Prostate gland (tissue), 2 donors: ENCODE measurements at regions not wholly inside any gene's neighbourhood (a gene's known extent, or its start where the extent isn't known, plus 50 kb on each side); places are given as distances from the start of the nearest gene placed in this dataset.

Source experiments
- DNase-seq: peaks from one replicate; pipeline ENCODE4 v3.0.0-alpha.2; 2019; ENCODE audit warnings: low spot score
- H3K27ac ChIP-seq, 2 donors: fragments of 200-600 bp; sonication (generic); 2 replicates each; pipeline ENCODE4 v1.5.1; 2017 to 2019
- H3K27me3 ChIP-seq: fragments of 200-600 bp; sonication (generic); replicated peaks from 2 replicates; pipeline ENCODE4 v1.5.1; 2019; ENCODE audit not compliant: insufficient read depth
- H3K36me3 ChIP-seq, 2 donors: fragments of 200-600 bp; sonication (generic); 1 replicate in 1 of 2; 2 replicates in 1 of 2; pipeline versions ENCODE4 v1.5.1 to v1.8.1; 2017 to 2019
- H3K4me1 ChIP-seq: fragments of 200-600 bp; sonication (generic); replicated peaks from 2 replicates; pipeline ENCODE4 v1.5.1; 2019
- H3K4me3 ChIP-seq, 2 donors: fragments of 200-600 bp; sonication (generic); 2 replicates each; pipeline ENCODE4 v1.5.1; 2017 to 2019
- H3K9me3 ChIP-seq: fragments of 200-600 bp; sonication (generic); 2 replicates; pipeline ENCODE4 v1.5.1; 2017
- CTCF ChIP-seq, 4 experiments: fragments of 200-600 bp in 2 of 4; fragments of 450-650 bp in 2 of 4; sonication (generic) in 2 of 4; IDR thresholded peaks; 1 replicate in 3 of 4; 2 replicates in 1 of 4; pipeline ENCODE4 v1.5.1; 2016 to 2019; ENCODE audit warnings: antibody characterized with exemption in 4 of 4, mild to moderate bottlenecking in 2 of 4, moderate library complexity in 2 of 4
- POLR2A ChIP-seq: fragments of 450-650 bp; IDR thresholded peaks from one replicate; pipeline ENCODE4 v1.6.1; 2016; ENCODE audit warnings: antibody characterized with exemption, mild to moderate bottlenecking
- POLR2AphosphoS5 ChIP-seq: sonication (generic); formaldehyde crosslinking; IDR thresholded peaks from one replicate; pipeline ENCODE4 v1.6.1; 2017; ENCODE audit warnings: antibody characterized with exemption
- WGBS: methylation state at CpG from one replicate; pipeline ENCODE4 v1.1.5; 2018; 5-methylcytosine and 5-hydroxymethylcytosine counted together
- intact Hi-C: fragments of 100-400 bp; cut with DNase I; formaldehyde crosslinking; loops from one replicate; pipeline ENCODE4 v1.14.2; 2022

GRCh38 chr2:155062922-155063258 is 364.4 kb downstream of the KCNJ3 start:
- WGBS = 87% methylated on average over 1 of the region's 1 CpG
- H3K27me3 ChIP-seq = no peaks in the 10 kb centered on the region
- H3K27ac ChIP-seq = no peak overlapping the region
- H3K9me3 ChIP-seq = no peaks in the 10 kb centered on the region
- no peaks in the 10 kb centered on the region for H3K4me1 ChIP-seq
- no peaks in the 10 kb centered on the region for H3K36me3 ChIP-seq
- no peak for TF ChIP-seq POLR2AphosphoS5
- no peak for TF ChIP-seq POLR2A
- no peak for TF ChIP-seq CTCF (IDR thresholded peaks at IDR 0.05)
- H3K4me3 ChIP-seq = no peak overlapping the region
- DNase-seq = no peak
- intact Hi-C loops = no loop called here

- TF ChIP-seq POLR2AphosphoS5 (no peak), POLR2A (no peak)
- no peak for DNase-seq
- no peaks in the 10 kb centered on the region for H3K36me3 ChIP-seq
- H3K27me3 ChIP-seq = no peaks in the 10 kb centered on the region
- 82% methylated on average over 2 of the region's 2 CpGs for WGBS
- no peaks in the 10 kb centered on the region for H3K9me3 ChIP-seq
- no peaks in the 10 kb centered on the region for H3K4me1 ChIP-seq
- intact Hi-C loops = no loop called here
- H3K4me3 ChIP-seq = no peak overlapping the region
- no peak overlapping the region for H3K27ac ChIP-seq
Observed at GRCh38 chr2:155062250-155062921, 363.9 kb downstream of the KCNJ3 start.

GRCh38 chr2:155060896-155061295 is 362.4 kb downstream of the KCNJ3 start:
- no peaks in the 10 kb centered on the region for H3K4me1 ChIP-seq
- intact Hi-C loops = no loop called here
- no peak overlapping the region for H3K4me3 ChIP-seq
- H3K27me3 ChIP-seq = no peaks in the 10 kb centered on the region
- H3K9me3 ChIP-seq = no peaks in the 10 kb centered on the region
- WGBS = 95% methylated on average over 1 of the region's 1 CpG
- no peak overlapping the region for H3K27ac ChIP-seq
- no peak for DNase-seq
- no peaks in the 10 kb centered on the region for H3K36me3 ChIP-seq
- TF ChIP-seq POLR2AphosphoS5 (no peak), POLR2A (no peak), CTCF (IDR thresholded peaks at IDR 0.05) (no peak)

- no peaks in the 10 kb centered on the region for H3K4me1 ChIP-seq
- WGBS = 86% methylated on average over 5 of the region's 5 CpGs
- no peaks in the 10 kb centered on the region for H3K9me3 ChIP-seq
- no peak overlapping the region for H3K27ac ChIP-seq
- no peak for TF ChIP-seq CTCF (IDR thresholded peaks at IDR 0.05)
- no peak for TF ChIP-seq POLR2AphosphoS5
- TF ChIP-seq POLR2A = no peak
- DNase-seq = no peak
- no peak overlapping the region for H3K4me3 ChIP-seq
- H3K36me3 ChIP-seq = no peaks in the 10 kb centered on the region
- H3K27me3 ChIP-seq = no peaks in the 10 kb centered on the region
- intact Hi-C loops = no loop called here
Observed at GRCh38 chr2:155054712-155055111, 356.2 kb downstream of the KCNJ3 start.

GRCh38 chr2:155043097-155043496 is 344.6 kb downstream of the KCNJ3 start:
- intact Hi-C loops = no loop called here
- 66% methylated on average over 4 of the region's 4 CpGs for WGBS

More at GRCh38 chr2:155043097-155043496, 344.6 kb downstream of the KCNJ3 start:
- Histone ChIP-seq H3K27me3 (no peaks in the 10 kb centered on the region), H3K4me3 (no peak overlapping the region), H3K36me3 (no peaks in the 10 kb centered on the region), H3K9me3 (no peaks in the 10 kb centered on the region), H3K4me1 (no peaks in the 10 kb centered on the region), H3K27ac (no peak overlapping the region)
- DNase-seq = no peak
- TF ChIP-seq POLR2AphosphoS5 (no peak), CTCF (IDR thresholded peaks at IDR 0.05) (no peak), POLR2A (no peak)
